ENCODE measurements at regions not wholly inside any gene's neighbourhood (a gene's known extent, or its start where the extent isn't known, plus 50 kb on each side); places are given as distances from the start of the nearest gene placed in this dataset.

DNA sequence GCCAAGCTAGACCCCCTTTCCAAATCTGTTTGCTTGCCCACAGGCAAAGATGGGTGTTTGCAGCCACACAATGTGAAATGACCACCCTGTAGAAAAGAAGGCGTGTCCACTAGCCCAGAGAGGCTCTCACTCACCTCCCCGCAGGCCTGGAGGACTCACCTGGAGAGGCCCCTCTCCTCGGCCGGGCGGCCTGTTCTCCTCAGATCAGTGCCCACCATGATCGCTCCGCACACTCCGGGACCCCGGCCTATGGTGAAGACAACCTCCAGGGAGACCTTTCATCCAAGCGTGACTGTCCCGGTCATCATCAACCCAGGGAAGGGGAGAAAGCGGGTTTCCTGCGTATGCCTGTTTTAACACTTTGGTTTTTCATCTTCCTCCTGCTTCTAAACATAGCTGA lies 328.7 kb upstream of the SALL3 start:
- H3K9me3 ChIP-seq: peaks cover 8 to 20% of the 10 kb centered on the region in 2 donors
- intact Hi-C loops (cut with DNase I; ENCODE audit: low total_unique reads): no loop called here
- TF ChIP-seq POLR2A (IDR thresholded peaks at IDR 0.05) (no peak), POLR2AphosphoS5 (IDR thresholded peaks at IDR 0.05) (no peak)
- TF ChIP-seq, protein P1, sequence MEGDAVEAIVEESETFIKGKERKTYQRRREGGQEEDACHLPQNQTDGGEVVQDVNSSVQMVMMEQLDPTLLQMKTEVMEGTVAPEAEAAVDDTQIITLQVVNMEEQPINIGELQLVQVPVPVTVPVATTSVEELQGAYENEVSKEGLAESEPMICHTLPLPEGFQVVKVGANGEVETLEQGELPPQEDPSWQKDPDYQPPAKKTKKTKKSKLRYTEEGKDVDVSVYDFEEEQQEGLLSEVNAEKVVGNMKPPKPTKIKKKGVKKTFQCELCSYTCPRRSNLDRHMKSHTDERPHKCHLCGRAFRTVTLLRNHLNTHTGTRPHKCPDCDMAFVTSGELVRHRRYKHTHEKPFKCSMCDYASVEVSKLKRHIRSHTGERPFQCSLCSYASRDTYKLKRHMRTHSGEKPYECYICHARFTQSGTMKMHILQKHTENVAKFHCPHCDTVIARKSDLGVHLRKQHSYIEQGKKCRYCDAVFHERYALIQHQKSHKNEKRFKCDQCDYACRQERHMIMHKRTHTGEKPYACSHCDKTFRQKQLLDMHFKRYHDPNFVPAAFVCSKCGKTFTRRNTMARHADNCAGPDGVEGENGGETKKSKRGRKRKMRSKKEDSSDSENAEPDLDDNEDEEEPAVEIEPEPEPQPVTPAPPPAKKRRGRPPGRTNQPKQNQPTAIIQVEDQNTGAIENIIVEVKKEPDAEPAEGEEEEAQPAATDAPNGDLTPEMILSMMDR (IDR thresholded peaks at IDR 0.05): no peak
- no peak overlapping the region for H3K27ac ChIP-seq
- no peaks in the 10 kb centered on the region for H3K27me3 ChIP-seq
- no peak overlapping the region for H3K4me3 ChIP-seq
- no peaks in the 10 kb centered on the region for H3K36me3 ChIP-seq
- no peaks in the 10 kb centered on the region for H3K4me1 ChIP-seq
- DNase-seq (ENCODE audit: low spot score in 2 of 2): no peak

DNA sequence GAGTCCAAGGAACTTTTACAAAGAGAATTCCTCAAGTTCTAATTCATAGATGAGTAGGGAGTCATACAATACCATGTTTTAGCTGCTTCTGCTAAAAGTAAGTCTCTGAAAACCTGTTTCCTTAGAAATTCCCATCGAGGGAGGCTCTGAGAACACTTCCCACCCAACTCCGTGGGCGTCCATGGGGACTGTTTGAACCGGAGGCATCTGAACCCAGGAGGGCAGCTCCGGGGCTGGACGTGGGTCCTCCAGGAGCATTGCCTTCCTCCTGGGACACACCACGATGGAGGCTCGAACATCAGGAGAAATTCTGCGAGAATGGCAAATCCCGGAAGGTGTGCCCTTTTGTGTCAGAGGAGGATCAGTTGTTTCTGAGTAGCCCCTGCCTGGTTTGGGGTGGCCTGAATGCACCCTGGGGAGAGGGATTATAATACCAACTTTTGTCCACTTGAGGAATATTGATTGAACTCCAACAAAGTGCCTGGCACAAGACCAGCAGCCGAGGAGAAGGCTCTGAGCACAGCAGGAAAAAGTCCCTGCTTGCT lies 327.5 kb upstream of the SALL3 start:
- no peak for DNase-seq (ENCODE audit: low spot score in 2 of 2)
- Histone ChIP-seq H3K27ac (no peak overlapping the region), H3K36me3 (no peaks in the 10 kb centered on the region), H3K4me3 (no peak overlapping the region), H3K27me3 (no peaks in the 10 kb centered on the region), H3K4me1 (no peaks in the 10 kb centered on the region), H3K9me3 (peaks cover 8 to 20% of the 10 kb centered on the region in 2 donors)
- intact Hi-C loops (cut with DNase I; ENCODE audit: low total_unique reads): no loop called here
- no peak for TF ChIP-seq POLR2A (IDR thresholded peaks at IDR 0.05)
- TF ChIP-seq, protein P1 (IDR thresholded peaks at IDR 0.05): no peak
- TF ChIP-seq POLR2AphosphoS5 (IDR thresholded peaks at IDR 0.05): no peak

- peaks cover 0 to 13% of the 10 kb centered on the region in 2 donors for H3K27me3 ChIP-seq
- no peak overlapping the region for H3K4me3 ChIP-seq
- H3K9me3 ChIP-seq: peaks cover 8 to 20% of the 10 kb centered on the region in 2 donors
- no peaks in the 10 kb centered on the region for H3K36me3 ChIP-seq
- TF ChIP-seq, protein P1 (IDR thresholded peaks at IDR 0.05): no peak
- TF ChIP-seq POLR2AphosphoS5 (IDR thresholded peaks at IDR 0.05): no peak
- no peak for TF ChIP-seq POLR2A (IDR thresholded peaks at IDR 0.05)
- intact Hi-C loops (cut with DNase I; ENCODE audit: low total_unique reads): loop anchor here (5.0 kb wide), 1 partner anchor 541 kb away; no protein-coding TSS in a partner anchor
- H3K4me1 ChIP-seq: no peaks in the 10 kb centered on the region
- no peak overlapping the region for H3K27ac ChIP-seq
- no peak for DNase-seq (ENCODE audit: low spot score in 2 of 2)
Measured at GRCh38 chr18:78655921-78656320, 323.7 kb upstream of the SALL3 start.

DNA sequence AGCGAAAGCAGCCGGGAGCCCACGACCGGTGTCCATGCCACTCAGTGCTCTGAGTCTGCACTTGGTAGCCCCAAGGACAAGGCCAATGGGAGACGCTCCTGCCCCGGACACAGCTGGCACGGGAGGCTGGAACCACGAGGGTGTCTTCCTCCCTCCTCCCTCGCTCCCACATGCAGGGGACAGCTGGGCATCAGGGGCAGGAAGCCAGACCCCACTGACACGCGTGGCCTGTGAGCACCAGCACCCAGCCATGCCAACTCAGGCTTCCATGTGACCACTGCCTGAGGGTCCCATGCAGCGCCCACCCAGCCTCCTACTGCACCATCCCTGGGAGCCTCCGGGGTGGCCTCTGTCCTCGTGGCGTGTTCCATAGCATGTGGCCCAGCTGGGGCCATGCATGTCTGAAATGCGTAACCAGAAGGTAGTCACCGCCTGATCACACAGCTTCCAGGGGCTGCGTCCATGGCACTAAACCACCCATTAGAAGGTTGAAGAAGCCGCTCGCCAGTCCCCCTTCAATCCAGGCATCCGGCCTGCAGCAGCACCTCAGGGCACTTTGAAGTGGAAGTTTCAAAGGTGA lies 323.2 kb upstream of the SALL3 start:
- Histone ChIP-seq H3K27ac (no peak overlapping the region), H3K4me1 (no peaks in the 10 kb centered on the region), H3K27me3 (peaks cover 0 to 13% of the 10 kb centered on the region in 2 donors), H3K36me3 (no peaks in the 10 kb centered on the region), H3K4me3 (no peak overlapping the region), H3K9me3 (peaks cover 8 to 18% of the 10 kb centered on the region in 2 donors)
- intact Hi-C loops (cut with DNase I; ENCODE audit: low total_unique reads): loop anchor here (5.0 kb wide), 1 partner anchor 541 kb away; no protein-coding TSS in a partner anchor
- TF ChIP-seq, protein P1 (IDR thresholded peaks at IDR 0.05): no peak
- no peak for TF ChIP-seq POLR2A (IDR thresholded peaks at IDR 0.05)
- TF ChIP-seq POLR2AphosphoS5 (IDR thresholded peaks at IDR 0.05): no peak
- DNase-seq (ENCODE audit: low spot score in 2 of 2): no peak

DNA sequence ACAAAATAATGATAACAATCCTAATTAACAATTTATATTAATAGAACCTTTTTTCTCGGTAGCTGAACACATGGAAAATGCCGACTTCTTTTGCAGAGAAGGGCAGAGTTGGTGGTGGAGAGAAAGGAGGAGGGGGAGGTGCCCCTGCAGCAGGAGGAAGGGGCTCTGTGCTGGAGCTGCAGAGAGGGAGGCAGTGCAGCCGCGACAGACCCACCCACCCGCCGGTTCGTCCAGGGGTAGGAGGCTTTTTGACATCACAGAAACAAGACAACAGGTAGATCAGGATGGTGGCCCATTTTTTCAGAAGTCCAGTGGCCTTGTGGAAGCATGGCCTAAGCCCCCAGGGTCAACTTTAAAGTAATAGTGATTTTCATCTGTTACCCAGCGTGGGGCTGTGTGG lies 321.1 kb upstream of the SALL3 start:
- Histone ChIP-seq H3K27ac (no peak overlapping the region), H3K4me1 (no peaks in the 10 kb centered on the region), H3K27me3 (peaks cover 0 to 13% of the 10 kb centered on the region in 2 donors), H3K9me3 (no peaks in the 10 kb centered on the region), H3K36me3 (no peaks in the 10 kb centered on the region), H3K4me3 (no peak overlapping the region)
- TF ChIP-seq POLR2A (IDR thresholded peaks at IDR 0.05) (no peak), POLR2AphosphoS5 (IDR thresholded peaks at IDR 0.05) (no peak)
- TF ChIP-seq, protein P1 (IDR thresholded peaks at IDR 0.05): no peak
- intact Hi-C loops (cut with DNase I; ENCODE audit: low total_unique reads): loop anchor here (5.0 kb wide), 1 partner anchor 539 kb away; no protein-coding TSS in a partner anchor
- DNase-seq (ENCODE audit: low spot score in 2 of 2): no peak
